Neural progenitor cell (in vitro differentiated cells): ENCODE measurements at regions not wholly inside any gene's neighbourhood (a gene's known extent, or its start where the extent isn't known, plus 50 kb on each side); places are given as distances from the start of the nearest gene placed in this dataset.

Source experiments
- DNase-seq: peaks from one replicate; pipeline ENCODE4 v3.0.0-alpha.2; 2016; ENCODE audit warnings: low spot score
- H2AFZ ChIP-seq: fragments of 200-600 bp; sonication (generic); replicated peaks from 2 replicates; pipeline ENCODE4 v1.6.1; 2016; ENCODE audit warnings: antibody characterized with exemption
- H3F3A ChIP-seq: fragments of 200-600 bp; sonication (generic); 2 replicates; pipeline ENCODE4 v1.6.1; 2016; ENCODE audit warnings: antibody characterized with exemption, low read depth
- H3K27ac ChIP-seq: fragments of 200-600 bp; sonication (generic); 2 replicates; pipeline ENCODE4 v1.5.1; 2016; ENCODE audit warnings: mild to moderate bottlenecking
- H3K27me3 ChIP-seq: fragments of 200-600 bp; sonication (generic); 2 replicates; pipeline ENCODE4 v1.6.1; 2016; ENCODE audit warnings: mild to moderate bottlenecking, moderate library complexity
- H3K36me3 ChIP-seq: fragments of 200-600 bp; sonication (generic); 2 replicates; pipeline ENCODE4 v1.5.1; 2016
- H3K4me1 ChIP-seq: fragments of 200-600 bp; sonication (generic); 2 replicates; pipeline ENCODE4 v1.6.1; 2016; ENCODE audit warnings: mixed run types
- H3K4me2 ChIP-seq: fragments of 200-600 bp; sonication (generic); 2 replicates; pipeline ENCODE4 v1.6.1; 2016
- H3K4me3 ChIP-seq: fragments of 200-600 bp; sonication (generic); 2 replicates; pipeline ENCODE4 v1.5.1; 2016
- H3K79me2 ChIP-seq: fragments of 200-600 bp; sonication (generic); 2 replicates; pipeline ENCODE4 v1.6.1; 2016; ENCODE audit warnings: low read depth
- H3K9ac ChIP-seq: fragments of 200-600 bp; sonication (generic); 2 replicates; pipeline ENCODE4 v1.6.1; 2016
- H3K9me3 ChIP-seq: fragments of 200-600 bp; sonication (generic); 2 replicates; pipeline ENCODE4 v1.5.1; 2016; ENCODE audit warnings: low read depth
- H4K20me1 ChIP-seq: fragments of 200-600 bp; sonication (generic); 2 replicates; pipeline ENCODE4 v1.6.1; 2016; ENCODE audit warnings: low read depth
- H3K27ac Mint-ChIP-seq: 3 replicates; pipeline ENCODE4 v1.8.0; 2021; ENCODE audit warnings: mixed read lengths
- H3K27me3 Mint-ChIP-seq: 2 replicates; pipeline ENCODE4 v1.8.0; 2022; ENCODE audit warnings: low read depth, mild to moderate bottlenecking, inconsistent platforms, moderate library complexity, mixed read lengths; ENCODE audit not compliant: insufficient read depth
- H3K36me3 Mint-ChIP-seq: 3 replicates; pipeline ENCODE4 v1.8.0; 2021; ENCODE audit warnings: mixed read lengths
- H3K4me1 Mint-ChIP-seq: 3 replicates; pipeline ENCODE4 v1.8.0; 2021; ENCODE audit warnings: mixed read lengths
- H3K4me3 Mint-ChIP-seq: 3 replicates; pipeline ENCODE4 v1.8.0; 2021; ENCODE audit warnings: mild to moderate bottlenecking, moderate library complexity, mixed read lengths
- H3K9me3 Mint-ChIP-seq: 3 replicates; pipeline ENCODE4 v1.8.0; 2020; ENCODE audit warnings: mixed read lengths
- EZH2 ChIP-seq: fragments of 200-600 bp; sonication (generic); IDR thresholded peaks from 2 replicates; pipeline ENCODE4 v1.6.1; 2017; ENCODE audit warnings: antibody characterized with exemption, mild to moderate bottlenecking, moderate library complexity
- EZH2phosphoT487 ChIP-seq: fragments of 200-600 bp; sonication (generic); IDR thresholded peaks from 2 replicates; pipeline ENCODE4 v1.6.1; 2017; ENCODE audit warnings: antibody characterized with exemption
- TF ChIP-seq, protein P1 (sequence below): fragments of 200-600 bp; sonication (generic); IDR thresholded peaks from 2 replicates; pipeline ENCODE4 v1.5.1; 2017; ENCODE audit warnings: antibody characterized with exemption, mild to moderate bottlenecking

GRCh38 chr15:95162967-95163531 lies 931.7 kb downstream of the MCTP2 start:
- no peaks in the 10 kb centered on the region for H3K36me3 Mint-ChIP-seq
- Histone ChIP-seq H3F3A (no peaks in the 10 kb centered on the region), H2AFZ (no peak overlapping the region), H3K4me1 (no peaks in the 10 kb centered on the region), H3K4me2 (no peak overlapping the region), H4K20me1 (no peaks in the 10 kb centered on the region), H3K36me3 (no peaks in the 10 kb centered on the region), H3K9me3 (no peaks in the 10 kb centered on the region), H3K79me2 (no peaks in the 10 kb centered on the region), H3K27me3 (no peaks in the 10 kb centered on the region), H3K9ac (no peak overlapping the region), H3K27ac (no peak overlapping the region), H3K4me3 (no peak overlapping the region)
- H3K4me3 Mint-ChIP-seq: no peak overlapping the region
- DNase-seq: no peak
- H3K4me1 Mint-ChIP-seq: peaks cover 2% of the 10 kb centered on the region
- no peak for TF ChIP-seq EZH2
- TF ChIP-seq, protein P1, sequence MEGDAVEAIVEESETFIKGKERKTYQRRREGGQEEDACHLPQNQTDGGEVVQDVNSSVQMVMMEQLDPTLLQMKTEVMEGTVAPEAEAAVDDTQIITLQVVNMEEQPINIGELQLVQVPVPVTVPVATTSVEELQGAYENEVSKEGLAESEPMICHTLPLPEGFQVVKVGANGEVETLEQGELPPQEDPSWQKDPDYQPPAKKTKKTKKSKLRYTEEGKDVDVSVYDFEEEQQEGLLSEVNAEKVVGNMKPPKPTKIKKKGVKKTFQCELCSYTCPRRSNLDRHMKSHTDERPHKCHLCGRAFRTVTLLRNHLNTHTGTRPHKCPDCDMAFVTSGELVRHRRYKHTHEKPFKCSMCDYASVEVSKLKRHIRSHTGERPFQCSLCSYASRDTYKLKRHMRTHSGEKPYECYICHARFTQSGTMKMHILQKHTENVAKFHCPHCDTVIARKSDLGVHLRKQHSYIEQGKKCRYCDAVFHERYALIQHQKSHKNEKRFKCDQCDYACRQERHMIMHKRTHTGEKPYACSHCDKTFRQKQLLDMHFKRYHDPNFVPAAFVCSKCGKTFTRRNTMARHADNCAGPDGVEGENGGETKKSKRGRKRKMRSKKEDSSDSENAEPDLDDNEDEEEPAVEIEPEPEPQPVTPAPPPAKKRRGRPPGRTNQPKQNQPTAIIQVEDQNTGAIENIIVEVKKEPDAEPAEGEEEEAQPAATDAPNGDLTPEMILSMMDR: no peak
- no peak for TF ChIP-seq EZH2phosphoT487
- H3K9me3 Mint-ChIP-seq: no peaks in the 10 kb centered on the region
- no peaks in the 10 kb centered on the region for H3K27me3 Mint-ChIP-seq
- H3K27ac Mint-ChIP-seq: no peak overlapping the region

DNA sequence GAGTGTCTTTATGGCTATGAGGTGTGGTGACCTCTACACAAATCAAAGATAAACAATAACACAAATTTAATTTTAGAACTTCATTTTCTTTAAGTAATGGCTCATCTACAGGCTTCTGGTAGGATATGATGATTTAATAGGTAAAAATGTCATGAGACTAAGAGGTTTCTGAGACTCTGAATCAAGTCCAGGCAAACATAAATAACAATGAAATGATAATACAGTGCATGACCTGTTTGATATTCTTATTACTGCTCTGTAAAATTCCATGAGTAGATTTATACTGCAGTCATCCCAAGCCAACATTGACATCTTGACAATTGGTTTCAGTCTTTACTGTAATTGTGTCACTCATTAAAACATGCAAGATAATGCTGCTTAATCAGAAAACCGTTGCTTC lies 936.8 kb downstream of the MCTP2 start:
- Histone ChIP-seq H3K4me2 (no peak overlapping the region), H3K36me3 (no peaks in the 10 kb centered on the region), H3K4me3 (no peak overlapping the region), H3K4me1 (peaks cover 3% of the 10 kb centered on the region), H2AFZ (no peak overlapping the region), H3K27me3 (no peaks in the 10 kb centered on the region), H3K9ac (no peak overlapping the region), H3K27ac (no peak overlapping the region), H3K9me3 (no peaks in the 10 kb centered on the region), H4K20me1 (no peaks in the 10 kb centered on the region), H3K79me2 (no peaks in the 10 kb centered on the region), H3F3A (no peaks in the 10 kb centered on the region)
- TF ChIP-seq EZH2: no peak
- TF ChIP-seq EZH2phosphoT487: no peak
- TF ChIP-seq, protein P1: no peak
- no peaks in the 10 kb centered on the region for H3K9me3 Mint-ChIP-seq
- no peaks in the 10 kb centered on the region for H3K36me3 Mint-ChIP-seq
- no peak overlapping the region for H3K27ac Mint-ChIP-seq
- peaks cover 3% of the 10 kb centered on the region for H3K27me3 Mint-ChIP-seq
- peaks cover 18% of the 10 kb centered on the region for H3K4me1 Mint-ChIP-seq
- DNase-seq: no peak
- H3K4me3 Mint-ChIP-seq: no peak overlapping the region

- H3K9ac ChIP-seq: no peak overlapping the region
- no peaks in the 10 kb centered on the region for H3K36me3 ChIP-seq
- no peak overlapping the region for H3K4me3 Mint-ChIP-seq
- no peaks in the 10 kb centered on the region for H3K79me2 ChIP-seq
- H3K9me3 Mint-ChIP-seq: no peaks in the 10 kb centered on the region
- H3K27ac ChIP-seq: no peak overlapping the region
- H3K4me1 ChIP-seq: peaks cover 5% of the 10 kb centered on the region
- no peak overlapping the region for H3K4me2 ChIP-seq
- no peaks in the 10 kb centered on the region for H3K9me3 ChIP-seq
- no peaks in the 10 kb centered on the region for H3K36me3 Mint-ChIP-seq
- H2AFZ ChIP-seq: no peak overlapping the region
- H4K20me1 ChIP-seq: no peaks in the 10 kb centered on the region
- H3K4me1 Mint-ChIP-seq: peaks cover 19% of the 10 kb centered on the region
- H3K27me3 ChIP-seq: no peaks in the 10 kb centered on the region
- H3K4me3 ChIP-seq: no peak overlapping the region
- TF ChIP-seq EZH2phosphoT487 (no peak), EZH2 (no peak)
- TF ChIP-seq, protein P1: no peak
- DNase-seq: no peak
- H3K27ac Mint-ChIP-seq: no peak overlapping the region
- no peaks in the 10 kb centered on the region for H3F3A ChIP-seq
- H3K27me3 Mint-ChIP-seq: peaks cover 3% of the 10 kb centered on the region
Observed at GRCh38 chr15:95168951-95169431, 937.6 kb downstream of the MCTP2 start.
